ENCODE measurements at regions not wholly inside any gene's neighbourhood (a gene's known extent, or its start where the extent isn't known, plus 50 kb on each side); places are given as distances from the start of the nearest gene placed in this dataset.

DNA sequence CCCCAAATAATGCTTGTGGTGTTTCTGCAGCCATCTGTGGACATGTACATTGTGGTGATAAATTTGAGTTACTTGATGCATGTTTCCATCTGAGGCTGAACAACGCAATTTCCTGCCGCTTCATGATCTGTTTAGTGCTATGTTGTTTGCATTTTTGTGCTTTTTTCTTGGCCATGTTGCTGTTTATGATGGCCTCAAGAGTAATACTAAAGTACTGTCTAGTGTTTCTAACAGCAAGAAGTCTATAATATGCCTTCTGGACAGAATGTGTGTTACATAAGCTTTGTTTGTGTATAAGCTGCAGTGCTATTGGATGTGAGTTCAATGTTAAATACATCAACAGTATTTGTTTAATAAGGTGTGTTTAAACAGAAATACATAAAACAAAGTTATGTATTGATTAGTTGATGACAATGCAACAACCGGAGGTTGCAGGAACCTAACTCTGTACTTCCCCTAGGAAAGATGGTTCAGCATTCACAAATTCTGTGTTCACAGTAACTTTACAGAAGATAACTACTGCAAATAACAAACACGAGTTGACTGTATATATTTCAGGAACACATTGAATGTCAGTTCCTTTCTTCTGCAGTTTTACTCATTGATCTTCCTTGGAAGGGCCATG, 114.8 kb upstream of the USP24 start:
- no CpG with 5 or more reads among the region's 4 CpGs for WGBS (ENCODE audit: extremely low coverage, insufficient read length, low lambda C conversion rate)
- no peak overlapping the region for H3K18ac ChIP-seq (ENCODE audit: insufficient read length, low read depth, low read length)
- no peaks in the 10 kb centered on the region for H3K9me3 Mint-ChIP-seq

More for the DNA sequence above, 114.8 kb upstream of the USP24 start:
- H3K9me3 ChIP-seq (ENCODE audit: control insufficient read depth, low read depth, low read length), result no peaks in the 10 kb centered on the region
- TF ChIP-seq, protein P1, sequence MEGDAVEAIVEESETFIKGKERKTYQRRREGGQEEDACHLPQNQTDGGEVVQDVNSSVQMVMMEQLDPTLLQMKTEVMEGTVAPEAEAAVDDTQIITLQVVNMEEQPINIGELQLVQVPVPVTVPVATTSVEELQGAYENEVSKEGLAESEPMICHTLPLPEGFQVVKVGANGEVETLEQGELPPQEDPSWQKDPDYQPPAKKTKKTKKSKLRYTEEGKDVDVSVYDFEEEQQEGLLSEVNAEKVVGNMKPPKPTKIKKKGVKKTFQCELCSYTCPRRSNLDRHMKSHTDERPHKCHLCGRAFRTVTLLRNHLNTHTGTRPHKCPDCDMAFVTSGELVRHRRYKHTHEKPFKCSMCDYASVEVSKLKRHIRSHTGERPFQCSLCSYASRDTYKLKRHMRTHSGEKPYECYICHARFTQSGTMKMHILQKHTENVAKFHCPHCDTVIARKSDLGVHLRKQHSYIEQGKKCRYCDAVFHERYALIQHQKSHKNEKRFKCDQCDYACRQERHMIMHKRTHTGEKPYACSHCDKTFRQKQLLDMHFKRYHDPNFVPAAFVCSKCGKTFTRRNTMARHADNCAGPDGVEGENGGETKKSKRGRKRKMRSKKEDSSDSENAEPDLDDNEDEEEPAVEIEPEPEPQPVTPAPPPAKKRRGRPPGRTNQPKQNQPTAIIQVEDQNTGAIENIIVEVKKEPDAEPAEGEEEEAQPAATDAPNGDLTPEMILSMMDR (conservative IDR thresholded peaks at IDR 0.05), result no peak
- Mint-ChIP-seq H3K4me3 (no peak overlapping the region), H3K27me3 (ENCODE audit: low read depth) (peaks cover 19% of the 10 kb centered on the region), H3K27ac (no peak overlapping the region), H3K36me3 (ENCODE audit: insufficient read depth in 1 of 3, low read depth in 3 of 3) (no peaks in the 10 kb centered on the region), H3K4me1 (peaks cover 14 to 29% of the 10 kb centered on the region in 2 experiments)
- H3K4ac ChIP-seq (ENCODE audit: low read depth, low read length), result no peak overlapping the region
- H4K8ac ChIP-seq (replicated peaks; ENCODE audit: insufficient read length, low read depth, low read length), result no peak overlapping the region
- H3K27me3 ChIP-seq (ENCODE audit: insufficient read depth, low read length), result no peaks in the 10 kb centered on the region
- no peak overlapping the region for H4K91ac ChIP-seq (ENCODE audit: insufficient read length, low read depth, low read length)
- H2BK12ac ChIP-seq (ENCODE audit: insufficient read length, low read depth, low read length), result no peak overlapping the region
- H2BK15ac ChIP-seq (ENCODE audit: low read depth, low read length), result no peak overlapping the region
- 0 out of 2 replicates have a peak, but pooled peaks cover 3% of the 10 kb centered on the region for H3K4me1 ChIP-seq (ENCODE audit: insufficient read depth, low read length)
- no peak overlapping the region for H2AK5ac ChIP-seq (ENCODE audit: insufficient read length, low read length)
- no peak overlapping the region for H3K4me2 ChIP-seq (ENCODE audit: insufficient read depth, insufficient read length, low read length)
- no peak overlapping the region for H3T11ph ChIP-seq (ENCODE audit: low read length)
- H4K5ac ChIP-seq (ENCODE audit: insufficient read length, low read depth, low read length), result no peak overlapping the region
- no peak overlapping the region for H2BK5ac ChIP-seq (ENCODE audit: insufficient read length, low read length)
- no peak for DNase-seq
- H3K23me2 ChIP-seq (ENCODE audit: insufficient read length, low read depth, low read length, poor library complexity, severe bottlenecking), result no peaks in the 10 kb centered on the region
- no peaks in the 10 kb centered on the region for H3K79me1 ChIP-seq (ENCODE audit: insufficient read depth, low read depth, low read length, poor library complexity, severe bottlenecking)
- no peak overlapping the region for H3K9ac ChIP-seq (ENCODE audit: extremely low read depth, insufficient read length, low read length)
- no peak overlapping the region for H2BK120ac ChIP-seq (ENCODE audit: low read depth, low read length, poor library complexity, severe bottlenecking)
- H2BK20ac ChIP-seq (ENCODE audit: low read depth, low read length, poor library complexity, severe bottlenecking), result no peak overlapping the region
- no peak overlapping the region for H3K56ac ChIP-seq (ENCODE audit: insufficient read length, low read depth, low read length)
- no peak overlapping the region for H2AFZ ChIP-seq (ENCODE audit: low read length)
- H3K23ac ChIP-seq (ENCODE audit: insufficient read length, low read depth, low read length), result no peak overlapping the region
- H3K14ac ChIP-seq (ENCODE audit: insufficient read depth, low read length), result no peak overlapping the region
- no peaks in the 10 kb centered on the region for H3K79me2 ChIP-seq (ENCODE audit: insufficient read depth, low read length)
- H3K27ac ChIP-seq (ENCODE audit: insufficient read length, low read depth, low read length), result no peak overlapping the region
- H4K20me1 ChIP-seq (ENCODE audit: control insufficient read depth, insufficient read depth, insufficient read length), result no peaks in the 10 kb centered on the region

Measured in H9 (cell line).